Naive thymus-derived CD4-positive, alpha-beta T cell (primary cell): ENCODE measurements at regions not wholly inside any gene's neighbourhood (a gene's known extent, or its start where the extent isn't known, plus 50 kb on each side); places are given as distances from the start of the nearest gene placed in this dataset.

Experiments
- ATAC-seq: fragments of 150-1000 bp; cut with Tn5 transposase; 2 replicates; pipeline ENCODE4 v1.10.0; 2021; ENCODE audit warnings: mild to moderate bottlenecking, moderate library complexity
- CTCF ChIA-PET: fragments of 350-600 bp; sonication (Branson Sonifier 250); formaldehyde crosslinking; loops from one replicate; lab custom pipeline; 2021; ENCODE audit warnings: antibody characterized with exemption; lab: Charles Lee
- POLR2A ChIA-PET: fragments of 350-600 bp; sonication (Branson Sonifier 250); formaldehyde crosslinking; loops from one replicate; lab custom pipeline; 2021; ENCODE audit warnings: antibody characterized with exemption, inconsistent platforms; lab: Charles Lee
- DNase-seq, 9 donors: peaks; one replicate each; pipeline versions ENCODE4 v3.0.0 to v3.0.0-alpha.2; 2020 to 2022; ENCODE audit warnings: mixed read lengths in 1 of 9
- H3K27ac ChIP-seq: one replicate; pipeline ENCODE4 v1.7.0; 2013; ENCODE audit warnings: mild to moderate bottlenecking, low read depth, low read length, moderate library complexity
- H3K27me3 ChIP-seq, 2 donors: one replicate each; pipeline ENCODE4 v1.7.0; 2013; ENCODE audit warnings: low read length in 2 of 2, mild to moderate bottlenecking in 2 of 2, moderate library complexity in 2 of 2; ENCODE audit not compliant: control insufficient read depth in 2 of 2, insufficient read depth in 2 of 2
- H3K36me3 ChIP-seq, 3 experiments: 1 replicate in 2 of 3; 2 replicates in 1 of 3; pipeline ENCODE4 v1.7.0; 2013; ENCODE audit warnings: low read length in 3 of 3, mild to moderate bottlenecking in 3 of 3, moderate library complexity in 1 of 3; ENCODE audit not compliant: insufficient read depth in 3 of 3, control insufficient read depth in 2 of 3
- H3K4me1 ChIP-seq, 2 donors: one replicate each; pipeline ENCODE4 v1.7.0; 2013; ENCODE audit warnings: low read length in 2 of 2, mild to moderate bottlenecking in 2 of 2, moderate library complexity in 1 of 2; ENCODE audit not compliant: control insufficient read depth in 2 of 2, insufficient read depth in 2 of 2
- H3K4me3 ChIP-seq: 2 replicates; pipeline ENCODE4 v1.7.0; 2013; ENCODE audit warnings: mild to moderate bottlenecking, low read length
- H3K9me3 ChIP-seq, 3 experiments: 1 replicate in 2 of 3; 2 replicates in 1 of 3; pipeline ENCODE4 v1.7.0; 2013; ENCODE audit warnings: low read length in 3 of 3; ENCODE audit not compliant: control insufficient read depth in 2 of 3
- H3K27ac Mint-ChIP-seq, 9 donors: one replicate each; pipeline ENCODE4 v1.8.0; 2020 to 2022; ENCODE audit warnings: mixed read lengths in 9 of 9, mild to moderate bottlenecking in 8 of 9, moderate library complexity in 5 of 9, inconsistent platforms in 2 of 9
- H3K27me3 Mint-ChIP-seq, 5 donors: one replicate each; pipeline ENCODE4 v1.8.0; 2021 to 2022; ENCODE audit warnings: mixed read lengths in 5 of 5, mild to moderate bottlenecking in 1 of 5
- H3K36me3 Mint-ChIP-seq, 5 donors: one replicate each; pipeline ENCODE4 v1.8.0; 2020 to 2022; ENCODE audit warnings: mixed read lengths in 5 of 5, mild to moderate bottlenecking in 3 of 5, inconsistent platforms in 1 of 5
- H3K4me1 Mint-ChIP-seq, 7 donors: one replicate each; pipeline ENCODE4 v1.8.0; 2020 to 2022; ENCODE audit warnings: mixed read lengths in 7 of 7, mild to moderate bottlenecking in 3 of 7, inconsistent platforms in 1 of 7
- H3K4me3 Mint-ChIP-seq, 10 donors: one replicate each; pipeline ENCODE4 v1.8.0; 2020 to 2022; ENCODE audit warnings: mild to moderate bottlenecking in 10 of 10, mixed read lengths in 10 of 10, moderate library complexity in 6 of 10, inconsistent platforms in 2 of 10
- H3K9me3 Mint-ChIP-seq, 11 donors: one replicate each; pipeline ENCODE4 v1.8.0; 2020 to 2022; ENCODE audit warnings: mixed read lengths in 11 of 11, mild to moderate bottlenecking in 4 of 11, inconsistent platforms in 1 of 11, moderate library complexity in 1 of 11
- intact Hi-C, 2 donors: fragments of 100-400 bp; cut with micrococcal nuclease; formaldehyde crosslinking; loops; one replicate each; pipeline ENCODE4 v1.15.1; 2023

DNA sequence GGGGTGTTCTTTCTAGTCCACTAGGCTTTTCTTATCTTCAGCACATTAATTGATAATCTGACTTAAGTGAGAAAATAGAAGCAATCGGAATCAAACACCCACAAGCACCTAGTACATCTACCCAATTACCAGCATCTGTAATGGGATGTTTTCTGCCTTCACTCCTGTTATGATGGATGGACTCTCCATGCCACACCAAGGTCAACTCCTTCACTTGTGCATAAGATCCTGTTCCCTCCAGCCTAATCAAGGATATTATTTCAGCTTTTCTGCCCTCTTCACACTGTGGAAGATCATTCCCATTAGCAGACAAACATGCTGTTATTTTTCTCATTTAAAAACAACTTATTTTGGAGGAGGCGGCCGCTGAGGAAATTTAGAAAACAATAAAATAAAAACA lies 162.0 kb upstream of the EDIL3 start:
- no peak for DNase-seq
- Histone ChIP-seq H3K27ac (no peak overlapping the region), H3K36me3 (no peaks in the 10 kb centered on the region), H3K4me3 (no peak overlapping the region), H3K9me3 (no peaks in the 10 kb centered on the region), H3K4me1 (no peaks in the 10 kb centered on the region), H3K27me3 (no peaks in the 10 kb centered on the region)
- H3K27me3 Mint-ChIP-seq, result no peaks in the 10 kb centered on the region
- no peak overlapping the region for H3K27ac Mint-ChIP-seq
- H3K9me3 Mint-ChIP-seq, result peaks cover 0 to 19% (median 0%) of the 10 kb centered on the region in 11 donors
- H3K4me3 Mint-ChIP-seq, result no peak overlapping the region
- ChIA-PET POLR2A (no interaction called here), CTCF (no interaction called here)
- H3K36me3 Mint-ChIP-seq, result peaks cover 0 to 6% (median 0%) of the 10 kb centered on the region in 5 donors
- ATAC-seq, result no peak
- H3K4me1 Mint-ChIP-seq, result no peaks in the 10 kb centered on the region
- intact Hi-C loops, result no loop called here

DNA sequence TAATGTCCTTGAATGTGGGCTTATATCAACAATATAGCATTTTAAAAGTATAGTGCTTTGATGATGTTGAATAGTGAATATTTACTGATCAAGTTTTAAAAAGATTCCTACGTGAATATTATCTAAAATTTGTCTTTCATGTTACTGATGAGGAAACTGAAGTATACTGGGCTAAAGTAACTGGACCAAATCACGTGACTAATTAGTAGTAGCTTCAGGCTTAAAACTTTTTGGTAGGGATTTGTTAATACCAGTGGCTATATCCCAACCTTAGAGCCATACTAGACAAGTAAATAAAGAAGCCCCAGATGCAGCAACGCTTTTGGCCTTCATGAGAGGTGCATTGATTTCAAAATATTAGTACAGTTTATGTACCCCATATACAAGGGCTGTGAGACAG lies 152.1 kb upstream of the EDIL3 start:
- Mint-ChIP-seq H3K9me3 (peaks cover 0 to 12% (median 6%) of the 10 kb centered on the region in 11 donors), H3K36me3 (no peaks in the 10 kb centered on the region), H3K4me1 (no peaks in the 10 kb centered on the region), H3K4me3 (no peak overlapping the region), H3K27ac (no peak overlapping the region), H3K27me3 (no peaks in the 10 kb centered on the region)
- Histone ChIP-seq H3K9me3 (no peaks in the 10 kb centered on the region), H3K36me3 (no peaks in the 10 kb centered on the region), H3K27me3 (no peaks in the 10 kb centered on the region), H3K4me3 (no peak overlapping the region), H3K27ac (no peak overlapping the region), H3K4me1 (no peaks in the 10 kb centered on the region)
- ChIA-PET POLR2A (no interaction called here), CTCF (no interaction called here)
- intact Hi-C loops, result no loop called here
- no peak for DNase-seq
- ATAC-seq, result no peak

DNA sequence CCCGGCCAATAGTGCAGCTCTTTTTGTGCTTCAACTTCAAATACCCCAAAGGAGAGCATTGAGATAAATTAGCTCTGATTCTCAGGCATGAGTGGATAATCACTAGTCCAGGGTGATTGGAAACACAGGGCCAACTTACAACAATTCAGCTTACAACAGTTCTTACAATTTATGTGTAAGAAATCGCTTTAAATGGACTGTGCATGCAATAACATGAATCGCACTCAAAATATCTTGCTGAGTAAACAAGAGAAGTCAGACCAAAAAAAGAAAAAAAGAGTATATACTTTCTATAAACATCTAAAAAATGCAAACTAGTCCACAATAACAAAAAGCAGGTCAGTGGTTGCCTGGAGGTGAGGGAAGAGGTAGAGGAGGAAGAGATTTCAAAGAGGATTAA lies 150.6 kb upstream of the EDIL3 start:
- Mint-ChIP-seq H3K27ac (no peak overlapping the region), H3K4me1 (no peaks in the 10 kb centered on the region), H3K36me3 (no peaks in the 10 kb centered on the region), H3K4me3 (no peak overlapping the region), H3K27me3 (no peaks in the 10 kb centered on the region), H3K9me3 (peaks cover 0 to 9% (median 2%) of the 10 kb centered on the region in 11 donors)
- H3K9me3 ChIP-seq, result no peaks in the 10 kb centered on the region
- DNase-seq (no peak), ATAC-seq (no peak)
- H3K27me3 ChIP-seq, result no peaks in the 10 kb centered on the region
- H3K4me1 ChIP-seq, result no peaks in the 10 kb centered on the region
- no peak overlapping the region for H3K27ac ChIP-seq
- no peak overlapping the region for H3K4me3 ChIP-seq
- intact Hi-C loops, result no loop called here
- ChIA-PET POLR2A (interaction anchor here (0.6 kb wide), 1 partner anchor 511 kb away, joined by 3 read pairs; no protein-coding TSS in a partner anchor), CTCF (no interaction called here)
- no peaks in the 10 kb centered on the region for H3K36me3 ChIP-seq

DNA sequence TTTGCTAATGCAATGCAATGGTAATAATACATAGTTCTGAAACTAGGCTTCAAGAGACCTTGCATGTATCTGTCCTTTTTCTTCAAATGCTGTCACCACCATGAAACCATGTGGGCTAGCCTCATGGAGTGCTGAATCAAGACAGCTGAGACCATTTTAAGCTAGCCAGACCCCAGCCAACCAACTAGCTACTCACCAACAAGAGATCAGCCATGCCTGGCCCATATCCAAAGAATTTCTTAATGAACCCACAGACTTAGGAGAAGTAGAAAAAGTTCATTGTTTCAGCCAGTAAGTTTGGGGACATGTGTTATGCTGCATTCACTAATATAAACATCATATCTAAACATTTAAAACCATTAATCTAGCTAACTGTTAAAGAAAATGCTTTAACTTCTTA lies 139.8 kb upstream of the EDIL3 start:
- Mint-ChIP-seq H3K27ac (no peak overlapping the region), H3K27me3 (no peaks in the 10 kb centered on the region), H3K36me3 (no peaks in the 10 kb centered on the region), H3K9me3 (peaks cover 0 to 15% (median 0%) of the 10 kb centered on the region in 11 donors), H3K4me3 (no peak overlapping the region), H3K4me1 (no peaks in the 10 kb centered on the region)
- no peaks in the 10 kb centered on the region for H3K4me1 ChIP-seq
- no peak overlapping the region for H3K27ac ChIP-seq
- ATAC-seq, result no peak
- H3K4me3 ChIP-seq, result no peak overlapping the region
- H3K27me3 ChIP-seq, result no peaks in the 10 kb centered on the region
- H3K36me3 ChIP-seq, result no peaks in the 10 kb centered on the region
- H3K9me3 ChIP-seq, result no peaks in the 10 kb centered on the region
- CTCF ChIA-PET, result no interaction called here
- POLR2A ChIA-PET, result no interaction called here
- intact Hi-C loops, result no loop called here
- no peak for DNase-seq

DNA sequence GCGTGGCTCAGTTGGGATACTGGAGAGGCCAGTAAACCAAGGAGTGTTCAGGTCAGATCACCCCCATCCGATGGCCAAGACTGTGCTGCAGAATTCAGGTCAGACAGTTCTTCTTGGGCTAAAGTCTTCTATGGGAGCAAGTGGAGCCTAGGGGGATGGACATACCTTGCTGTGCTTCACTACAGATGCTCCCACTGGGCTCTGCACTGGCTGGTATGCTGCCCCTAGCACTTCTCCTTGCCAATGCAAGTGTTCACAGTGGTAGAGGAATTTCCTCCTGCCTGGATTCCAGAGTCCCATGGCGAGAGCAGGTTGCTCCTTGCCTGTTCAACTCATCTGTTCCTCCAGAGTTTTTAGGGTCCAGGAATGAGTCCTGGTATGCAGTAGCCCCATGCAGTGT lies 134.2 kb upstream of the EDIL3 start:
- H3K27ac Mint-ChIP-seq, result no peak overlapping the region
- Histone ChIP-seq H3K36me3 (no peaks in the 10 kb centered on the region), H3K27ac (no peak overlapping the region), H3K9me3 (no peaks in the 10 kb centered on the region), H3K4me1 (no peaks in the 10 kb centered on the region), H3K27me3 (no peaks in the 10 kb centered on the region), H3K4me3 (no peak overlapping the region)
- H3K9me3 Mint-ChIP-seq, result peaks cover 0 to 31% (median 4%) of the 10 kb centered on the region in 11 donors
- no peaks in the 10 kb centered on the region for H3K36me3 Mint-ChIP-seq
- intact Hi-C loops, result no loop called here
- POLR2A ChIA-PET, result no interaction called here
- no peak overlapping the region for H3K4me3 Mint-ChIP-seq
- no peaks in the 10 kb centered on the region for H3K27me3 Mint-ChIP-seq
- DNase-seq (no peak), ATAC-seq (no peak)
- CTCF ChIA-PET, result no interaction called here
- no peaks in the 10 kb centered on the region for H3K4me1 Mint-ChIP-seq

DNA sequence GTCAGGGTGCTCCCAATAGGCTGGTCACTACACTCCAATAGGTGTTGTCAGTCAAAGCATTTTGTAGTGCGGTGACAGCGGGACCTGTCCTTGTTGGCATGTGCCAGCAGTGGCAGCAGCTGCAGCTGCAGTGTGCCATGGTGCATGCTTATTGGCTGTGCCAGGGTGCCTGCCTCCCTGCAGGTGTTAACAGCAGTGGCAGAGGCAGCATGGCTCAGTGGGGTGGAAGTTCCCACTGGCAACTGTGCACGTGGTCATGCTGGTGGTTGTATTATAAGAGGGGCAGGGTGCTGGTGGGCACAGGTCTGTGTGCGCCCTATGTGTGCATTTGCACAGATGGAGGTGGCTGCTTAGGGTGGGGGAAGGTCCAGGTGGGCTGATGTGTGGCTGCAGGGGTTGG lies 133.7 kb upstream of the EDIL3 start:
- H3K36me3 ChIP-seq, result no peaks in the 10 kb centered on the region
- intact Hi-C loops, result no loop called here
- ChIA-PET CTCF (no interaction called here), POLR2A (no interaction called here)
- Mint-ChIP-seq H3K36me3 (no peaks in the 10 kb centered on the region), H3K27me3 (no peaks in the 10 kb centered on the region), H3K4me3 (no peak overlapping the region), H3K9me3 (peaks cover 0 to 31% (median 4%) of the 10 kb centered on the region in 11 donors), H3K4me1 (no peaks in the 10 kb centered on the region), H3K27ac (no peak overlapping the region)
- ATAC-seq, result no peak
- H3K27ac ChIP-seq, result no peak overlapping the region
- no peaks in the 10 kb centered on the region for H3K9me3 ChIP-seq
- H3K4me3 ChIP-seq, result no peak overlapping the region
- DNase-seq, result no peak
- no peaks in the 10 kb centered on the region for H3K4me1 ChIP-seq
- no peaks in the 10 kb centered on the region for H3K27me3 ChIP-seq

DNA sequence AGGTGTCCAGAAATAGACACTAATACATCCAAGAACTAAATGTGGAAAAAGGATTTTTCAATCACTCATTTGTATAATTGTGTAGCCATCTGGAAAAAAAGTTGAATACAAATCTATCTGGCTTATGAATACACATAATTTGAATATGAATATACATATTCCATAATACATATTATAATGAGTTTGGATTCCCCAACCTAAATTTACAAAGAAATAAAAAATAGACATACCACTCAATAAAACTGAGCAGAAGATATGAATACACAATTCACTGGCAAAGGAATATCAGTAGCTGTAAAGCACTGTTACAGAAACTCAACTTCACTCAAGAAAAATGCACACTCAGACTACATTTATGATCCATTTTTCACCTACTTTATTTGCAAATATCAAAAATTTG lies 121.9 kb upstream of the EDIL3 start:
- Histone ChIP-seq H3K27me3 (no peaks in the 10 kb centered on the region), H3K36me3 (no peaks in the 10 kb centered on the region), H3K27ac (no peak overlapping the region), H3K4me1 (no peaks in the 10 kb centered on the region), H3K4me3 (no peak overlapping the region), H3K9me3 (no peaks in the 10 kb centered on the region)
- H3K36me3 Mint-ChIP-seq, result no peaks in the 10 kb centered on the region
- H3K27ac Mint-ChIP-seq, result no peak overlapping the region
- intact Hi-C loops, result no loop called here
- H3K4me3 Mint-ChIP-seq, result no peak overlapping the region
- CTCF ChIA-PET, result no interaction called here
- no peak for ATAC-seq
- no peaks in the 10 kb centered on the region for H3K27me3 Mint-ChIP-seq
- no peak for DNase-seq
- POLR2A ChIA-PET, result no interaction called here
- peaks cover 0 to 6% (median 0%) of the 10 kb centered on the region in 11 donors for H3K9me3 Mint-ChIP-seq
- H3K4me1 Mint-ChIP-seq, result no peaks in the 10 kb centered on the region
